NB4 (cell line): ENCODE measurements at regions not wholly inside any gene's neighbourhood (a gene's known extent, or its start where the extent isn't known, plus 50 kb on each side); places are given as distances from the start of the nearest gene placed in this dataset.

Experiments used
- CTCF ChIP-seq: IDR thresholded peaks from one replicate; pipeline ENCODE4 v1.5.1; 2012; ENCODE audit warnings: low read depth, low read length
- MAX ChIP-seq: IDR thresholded peaks from 2 replicates; pipeline ENCODE4 v1.6.1; 2011; ENCODE audit warnings: low read depth, low read length
- MYC ChIP-seq: IDR thresholded peaks from 2 replicates; pipeline ENCODE4 v1.6.1; 2011; ENCODE audit warnings: low read depth, low read length
- POLR2A ChIP-seq: IDR thresholded peaks from 2 replicates; pipeline ENCODE4 v1.6.1; 2011; ENCODE audit warnings: mild to moderate bottlenecking; ENCODE audit not compliant: insufficient read length; ENCODE audit errors: extremely low read depth

GRCh38 chrX:38968344-38969216, 167.3 kb downstream of the MID1IP1 start:
- TF ChIP-seq CTCF = no peak
- no peak for TF ChIP-seq POLR2A
- no peak for TF ChIP-seq MAX
- no peak for TF ChIP-seq MYC
